HG03175 (cell line): ENCODE measurements at regions not wholly inside any gene's neighbourhood (a gene's known extent, or its start where the extent isn't known, plus 50 kb on each side); places are given as distances from the start of the nearest gene placed in this dataset.

ENCODE experiments used
- ATAC-seq: cut with Tn5 transposase; IDR thresholded peaks from one replicate; pipeline ENCODE4 v1.9.1; 2021; ENCODE audit warnings: mild to moderate bottlenecking, moderate library complexity; ENCODE audit not compliant: unreplicated experiment

GRCh38 chr22:46088541-46089311 is 61.6 kb upstream of the PPARA start:
- ATAC-seq = no peak

GRCh38 chr22:46089426-46090035 is 60.8 kb upstream of the PPARA start:
- no peak for ATAC-seq

DNA sequence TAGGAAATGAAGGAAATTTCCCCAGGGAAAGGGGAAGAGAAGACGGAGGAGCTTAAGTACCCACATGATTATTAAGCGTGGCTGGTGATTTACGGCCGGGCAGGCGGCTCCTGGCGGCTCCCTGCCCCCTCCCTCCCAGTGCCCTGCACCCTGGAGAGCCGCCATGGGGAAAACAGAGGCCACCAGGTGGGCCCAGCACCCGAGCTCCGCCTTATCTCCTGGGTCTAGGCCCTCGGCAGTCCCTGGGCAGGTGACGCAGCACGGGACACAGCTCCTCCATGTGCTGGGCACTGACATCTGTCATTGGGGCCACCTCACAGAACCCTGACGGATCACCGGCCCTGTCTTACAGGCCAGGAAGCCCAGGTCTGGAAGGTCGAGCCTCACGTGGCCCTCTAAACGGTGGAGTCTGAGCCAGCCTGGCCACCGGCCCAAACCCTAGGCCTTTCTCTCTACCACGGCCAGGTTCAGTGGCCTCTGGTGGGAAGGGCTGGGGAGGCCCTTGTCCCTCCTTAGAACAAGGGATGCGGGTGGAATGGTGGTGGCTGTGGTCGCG is 60.2 kb upstream of the PPARA start:
- ATAC-seq = no peak

GRCh38 chr22:46090631-46091201 is 59.6 kb upstream of the PPARA start:
- no peak for ATAC-seq

DNA sequence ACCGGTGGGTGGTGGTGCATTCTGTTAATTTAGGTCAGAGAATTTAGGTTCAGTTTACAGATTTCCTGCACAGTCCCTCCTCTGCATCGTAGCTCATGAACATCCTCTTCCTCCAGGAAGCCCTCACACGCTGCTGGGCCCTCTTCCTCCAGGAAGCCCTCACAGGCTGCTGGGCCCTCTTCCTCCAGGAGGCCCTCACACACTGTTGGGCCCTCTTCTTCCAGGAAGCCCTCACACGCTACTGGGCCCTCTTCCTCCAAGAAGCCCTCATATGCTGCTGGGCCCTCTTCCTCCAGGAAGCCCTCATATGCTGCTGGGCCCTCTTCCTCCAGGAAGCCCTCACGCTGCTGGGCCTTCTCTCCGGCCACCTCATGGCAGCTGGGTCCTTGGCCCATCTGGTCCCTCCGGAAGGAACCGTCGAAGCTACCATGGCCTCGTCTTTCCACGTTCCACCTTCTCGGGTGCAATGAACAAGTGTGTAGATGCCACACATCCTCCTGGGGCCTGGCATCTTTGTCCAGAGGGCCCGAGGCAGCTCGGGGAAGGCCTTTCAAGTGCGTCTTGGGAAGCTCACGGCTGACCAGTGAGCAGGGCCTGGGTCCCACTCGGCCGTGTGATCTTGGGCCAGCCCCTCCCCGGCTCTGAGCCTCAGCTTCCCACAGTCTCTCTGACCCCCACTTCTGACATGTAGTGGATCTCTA is 58.9 kb upstream of the PPARA start:
- ATAC-seq = no peak

DNA sequence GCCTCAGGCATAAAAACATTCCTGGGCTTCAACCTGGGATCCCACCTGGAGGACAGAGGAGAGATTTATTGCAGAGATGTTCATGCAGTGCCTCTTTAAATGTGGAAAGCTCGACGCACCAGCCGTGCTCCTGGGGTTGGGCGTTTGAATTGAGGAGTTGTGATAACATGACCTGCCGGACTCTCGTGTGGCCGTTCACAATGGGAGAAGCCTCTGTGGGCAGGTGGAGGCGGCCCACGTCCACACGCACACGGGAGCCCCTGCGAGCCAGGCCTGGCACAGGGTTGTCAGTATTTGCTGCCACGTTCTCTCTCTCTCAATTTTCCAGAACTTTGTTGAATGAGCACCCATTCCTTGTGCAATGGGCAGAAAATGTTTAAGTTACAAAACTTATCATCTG is 58.3 kb upstream of the PPARA start:
- no peak for ATAC-seq

- ATAC-seq = no peak
Measured at GRCh38 chr22:46092670-46093410, 57.5 kb upstream of the PPARA start.

- no peak for ATAC-seq
Measured at GRCh38 chr22:46093796-46094195, 56.5 kb upstream of the PPARA start.

GRCh38 chr22:46094676-46095075 is 55.6 kb upstream of the PPARA start:
- ATAC-seq = no peak

GRCh38 chr22:46096051-46096450 is 54.3 kb upstream of the PPARA start:
- no peak for ATAC-seq

GRCh38 chr22:46096706-46097230 is 53.6 kb upstream of the PPARA start:
- ATAC-seq = no peak

- no peak for ATAC-seq
Measured at GRCh38 chr22:46097268-46097900, 52.9 kb upstream of the PPARA start.

- ATAC-seq = no peak
Measured at GRCh38 chr22:46098525-46099475, 51.5 kb upstream of the PPARA start.

GRCh38 chr22:46099740-46100139 is 50.6 kb upstream of the PPARA start:
- no peak for ATAC-seq

DNA sequence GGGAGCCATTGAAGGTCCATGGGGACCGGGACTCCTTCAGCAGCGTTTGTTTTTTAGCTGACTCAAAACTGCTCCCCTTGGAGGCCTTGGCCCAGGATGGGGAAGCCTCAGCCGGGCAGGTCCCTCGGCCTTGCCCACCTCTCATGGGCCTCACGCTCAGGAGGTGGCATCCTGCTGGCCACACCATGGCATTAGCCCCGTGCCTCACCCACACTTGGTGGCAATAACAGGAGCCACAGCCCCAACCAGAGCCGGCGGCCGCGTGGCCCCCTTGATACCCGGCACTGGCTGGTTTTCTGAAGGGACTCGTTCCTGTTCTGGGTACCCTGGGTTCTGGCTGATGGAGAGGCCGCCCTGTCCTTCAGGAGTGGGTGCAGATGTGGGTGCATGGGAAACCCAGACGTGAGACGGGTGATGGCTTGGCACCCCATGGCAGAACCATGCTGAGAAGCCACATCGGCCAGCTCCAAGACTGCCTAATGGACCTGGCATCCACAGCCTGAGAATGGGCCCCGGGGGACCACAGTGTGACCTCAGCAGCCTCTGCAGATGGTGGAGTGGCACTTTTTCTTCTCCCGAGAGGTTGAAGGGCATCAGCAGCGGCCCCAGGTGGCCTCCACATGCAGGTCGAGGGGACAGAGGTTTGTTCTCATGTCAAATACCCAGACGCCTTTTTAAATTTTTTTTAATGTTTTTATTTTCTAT is 49.8 kb upstream of the PPARA start:
- no peak for ATAC-seq
